ENCODE measurements at regions not wholly inside any gene's neighbourhood (a gene's known extent, or its start where the extent isn't known, plus 50 kb on each side); places are given as distances from the start of the nearest gene placed in this dataset.

- Histone ChIP-seq H3K79me2 (ENCODE audit: insufficient read depth, low read length) (no peaks in the 10 kb centered on the region), H4K20me1 (ENCODE audit: insufficient read depth) (no peaks in the 10 kb centered on the region), H2AFZ (ENCODE audit: low read depth, low read length, poor library complexity, severe bottlenecking) (no peak overlapping the region), H3K9me3 (ENCODE audit: control insufficient read depth in 1 of 2, insufficient read depth in 1 of 2, low read depth in 1 of 2, low read length in 2 of 2) (no peaks in the 10 kb centered on the region), H3K4me1 (ENCODE audit: control insufficient read depth in 1 of 2, insufficient read depth in 2 of 2, low read length in 2 of 2) (no peaks in the 10 kb centered on the region), H3K27ac (ENCODE audit: low read depth, low read length) (no peak overlapping the region), H3K4me3 (replicated peaks in 1 of 2; ENCODE audit: low read depth in 1 of 2, low read length in 2 of 2) (no peak overlapping the region), H3K27me3 (ENCODE audit: insufficient read depth, low read length) (no peaks in the 10 kb centered on the region), H3K36me3 (ENCODE audit: control insufficient read depth in 1 of 2, insufficient read depth in 2 of 2, low read length in 2 of 2) (no peaks in the 10 kb centered on the region), H3K4me2 (ENCODE audit: low read length) (no peak overlapping the region), H3K9ac (ENCODE audit: low read length) (no peak overlapping the region), H3K9me2 (ENCODE audit: insufficient read depth) (no peaks in the 10 kb centered on the region)
- no peak for TF ChIP-seq POLR2A (IDR thresholded peaks at IDR 0.05; ENCODE audit: borderline replicate concordance, extremely low read depth, insufficient read depth, insufficient read length)
- TF ChIP-seq RAD21 (IDR thresholded peaks at IDR 0.05; ENCODE audit: low read depth), result peak; percentile 63
- peak; percentile 13 to 62 (median 44); a peak in 4 of 6 replicates for TF ChIP-seq CTCF (IDR thresholded peaks at IDR 0.05 in 2 of 3, conservative IDR thresholded peaks at IDR 0.05 in 1 of 3; ENCODE audit: borderline replicate concordance in 1 of 3, insufficient read depth in 1 of 3, low read depth in 2 of 3, low read length in 2 of 3)
- POLR2A ChIA-PET, result no interaction called here
- DNase-seq (ENCODE audit: low read depth, low spot score) (peak; percentile 10), ATAC-seq (no peak)
- intact Hi-C loops (cut with micrococcal nuclease), result no loop called here
- CTCF ChIA-PET, result no interaction called here
- no TSS peak for BruUV-seq (replicated peaks)
- RAD21 ChIA-PET (ENCODE audit: low non-redundant PET in 1 of 2, low total read pairs in 2 of 2, uncharacterized antibody in 2 of 2, unreplicated experiment in 2 of 2), result no interaction called here
These were observed 76.9 kb upstream of the GCFC2 start for GRCh38 chr2:75787532-75788132.

- no peak overlapping the region for H3K4me2 ChIP-seq (ENCODE audit: low read length)
- H3K79me2 ChIP-seq (ENCODE audit: insufficient read depth, low read length), result no peaks in the 10 kb centered on the region
- no peak overlapping the region for H3K9ac ChIP-seq (ENCODE audit: low read length)
- ATAC-seq (no peak), DNase-seq (ENCODE audit: low read depth, low spot score) (no peak)
- H3K27me3 ChIP-seq (ENCODE audit: insufficient read depth, low read length), result no peaks in the 10 kb centered on the region
- H3K27ac ChIP-seq (ENCODE audit: low read depth, low read length), result no peak overlapping the region
- intact Hi-C loops (cut with micrococcal nuclease), result no loop called here
- no TSS peak for BruUV-seq (replicated peaks)
- no peaks in the 10 kb centered on the region for H3K9me2 ChIP-seq (ENCODE audit: insufficient read depth)
- ChIA-PET POLR2A (no interaction called here), RAD21 (ENCODE audit: low non-redundant PET in 1 of 2, low total read pairs in 2 of 2, uncharacterized antibody in 2 of 2, unreplicated experiment in 2 of 2) (no interaction called here), CTCF (no interaction called here)
- no peak overlapping the region for H2AFZ ChIP-seq (ENCODE audit: low read depth, low read length, poor library complexity, severe bottlenecking)
- no peaks in the 10 kb centered on the region for H3K36me3 ChIP-seq (ENCODE audit: control insufficient read depth in 1 of 2, insufficient read depth in 2 of 2, low read length in 2 of 2)
- H3K4me1 ChIP-seq (ENCODE audit: control insufficient read depth in 1 of 2, insufficient read depth in 2 of 2, low read length in 2 of 2), result no peaks in the 10 kb centered on the region
- no peak overlapping the region for H3K4me3 ChIP-seq (replicated peaks in 1 of 2; ENCODE audit: low read depth in 1 of 2, low read length in 2 of 2)
- H4K20me1 ChIP-seq (ENCODE audit: insufficient read depth), result no peaks in the 10 kb centered on the region
- H3K9me3 ChIP-seq (ENCODE audit: control insufficient read depth in 1 of 2, insufficient read depth in 1 of 2, low read depth in 1 of 2, low read length in 2 of 2), result no peaks in the 10 kb centered on the region
- no peak for TF ChIP-seq TCF7L2 (IDR thresholded peaks at IDR 0.05; ENCODE audit: borderline replicate concordance, extremely low read depth, insufficient read depth, insufficient read length)
- TF ChIP-seq ELF1 (IDR thresholded peaks at IDR 0.05; ENCODE audit: borderline replicate concordance, low read depth), result no peak
- TF ChIP-seq JUND (IDR thresholded peaks at IDR 0.05), result no peak
- TF ChIP-seq ZBTB33 (IDR thresholded peaks at IDR 0.05; ENCODE audit: extremely low read depth, insufficient replicate concordance, low read length), result no peak
- TF ChIP-seq POLR2A (IDR thresholded peaks at IDR 0.05; ENCODE audit: borderline replicate concordance, extremely low read depth, insufficient read depth, insufficient read length), result no peak
- TF ChIP-seq MAX (IDR thresholded peaks at IDR 0.05), result no peak
- TF ChIP-seq EZH2 (IDR thresholded peaks at IDR 0.05), result no peak
- no peak for TF ChIP-seq SRF (IDR thresholded peaks at IDR 0.05; ENCODE audit: low read depth)
- no peak for TF ChIP-seq SIN3A (IDR thresholded peaks at IDR 0.05; ENCODE audit: low read depth)
- no peak for TF ChIP-seq CTCF (IDR thresholded peaks at IDR 0.05 in 2 of 3, conservative IDR thresholded peaks at IDR 0.05 in 1 of 3; ENCODE audit: borderline replicate concordance in 1 of 3, insufficient read depth in 1 of 3, low read depth in 2 of 3, low read length in 2 of 3)
These were observed 64.7 kb upstream of the GCFC2 start for GRCh38 chr2:75775311-75775823.
